ENCODE measurements at regions not wholly inside any gene's neighbourhood (a gene's known extent, or its start where the extent isn't known, plus 50 kb on each side); places are given as distances from the start of the nearest gene placed in this dataset.

GRCh38 chr10:44237364-44238049, 147.4 kb downstream of the CXCL12 start (continued):
- TF ChIP-seq CTCF (IDR thresholded peaks at IDR 0.05), result no peak
- TF ChIP-seq TP53 (CRISPR knock-in tag; IDR thresholded peaks at IDR 0.05), result no peak
- TF ChIP-seq NFE2L2 (conservative IDR thresholded peaks at IDR 0.05; ENCODE audit: low read length), result no peak
- no peak for TF ChIP-seq POLR2AphosphoS2 (conservative IDR thresholded peaks at IDR 0.05; ENCODE audit: low read length)
- no peak for TF ChIP-seq CEBPB (IDR thresholded peaks at IDR 0.05)
- no peak for TF ChIP-seq HDAC2 (IDR thresholded peaks at IDR 0.05)
- TF ChIP-seq RCOR1 (IDR thresholded peaks at IDR 0.05; ENCODE audit: low read depth, low read length), result no peak
- TF ChIP-seq MYC (IDR thresholded peaks at IDR 0.05; ENCODE audit: borderline replicate concordance, low read length), result no peak
- no peak for TF ChIP-seq CHD2 (IDR thresholded peaks at IDR 0.05; ENCODE audit: low read length, partially characterized antibody)

GRCh38 chr10:44235363-44235762, 149.5 kb downstream of the CXCL12 start:
- no peak for DNase-seq (ENCODE audit: low read depth in 1 of 2, low spot score in 1 of 2)
- Histone ChIP-seq H3K27ac (no peak overlapping the region), H3K4me1 (no peaks in the 10 kb centered on the region), H3K4me2 (no peak overlapping the region), H3K4me3 (no peak overlapping the region), H3K9me3 (no peaks in the 10 kb centered on the region; the same call in 2 of the 3 replicates)
- ATAC-seq, result no peak
- FAIRE-seq, result no peak
- WGBS (ENCODE audit: missing lambda C conversion rate), result 28% methylated on average over 5 of the region's 5 CpGs
- POLR2A ChIA-PET, result no interaction called here
- CTCF ChIA-PET, result no interaction called here
- TF ChIP-seq RCOR1 (IDR thresholded peaks at IDR 0.05; ENCODE audit: low read depth, low read length), result no peak
- TF ChIP-seq ESRRA (IDR thresholded peaks at IDR 0.05; ENCODE audit: borderline replicate concordance, low read length), result no peak
- TF ChIP-seq CBX8 (IDR thresholded peaks at IDR 0.05), result no peak

GRCh38 chr10:44234483-44234875, 150.4 kb downstream of the CXCL12 start:
- H3K4me2 ChIP-seq, result no peak overlapping the region
- ChIA-PET POLR2A (no interaction called here), CTCF (no interaction called here)
- no peaks in the 10 kb centered on the region; the same call in 2 of the 3 replicates for H3K9me3 ChIP-seq
- TF ChIP-seq CBX8 (IDR thresholded peaks at IDR 0.05) (no peak), CEBPB (IDR thresholded peaks at IDR 0.05) (no peak), HOXB13 (CRISPR knock-in tag; IDR thresholded peaks at IDR 0.05; ENCODE audit: low read depth) (no peak), RNF2 (IDR thresholded peaks at IDR 0.05; ENCODE audit: borderline replicate concordance, low read depth) (no peak), HES2 (IDR thresholded peaks at IDR 0.05) (no peak)
- H3K27ac ChIP-seq, result no peak overlapping the region
- H3K4me3 ChIP-seq, result no peak overlapping the region
- no peak for ATAC-seq
- FAIRE-seq, result no peak
- H3K4me1 ChIP-seq, result no peaks in the 10 kb centered on the region
- no peak for DNase-seq (ENCODE audit: low read depth in 1 of 2, low spot score in 1 of 2)
- 16% methylated on average over 3 of the region's 3 CpGs for whole genome bisulfite sequencing (ENCODE audit: missing lambda C conversion rate)

- H3K9me3 ChIP-seq, result no peaks in the 10 kb centered on the region; the same call in 2 of the 3 replicates
- no peak overlapping the region for H3K4me2 ChIP-seq
- TF ChIP-seq FOSL2 (IDR thresholded peaks at IDR 0.05) (no peak), FOSL2 (CRISPR knock-in tag; IDR thresholded peaks at IDR 0.05) (no peak), RCOR1 (IDR thresholded peaks at IDR 0.05; ENCODE audit: low read depth, low read length) (no peak), HOXB13 (CRISPR knock-in tag; IDR thresholded peaks at IDR 0.05; ENCODE audit: low read depth) (no peak), TP53 (CRISPR knock-in tag; IDR thresholded peaks at IDR 0.05) (no peak), MAZ (IDR thresholded peaks at IDR 0.05; ENCODE audit: borderline replicate concordance, low read depth, low read length) (no peak), PBX3 (IDR thresholded peaks at IDR 0.05) (no peak)
- ChIA-PET POLR2A (no interaction called here), CTCF (no interaction called here)
- H3K4me1 ChIP-seq, result no peaks in the 10 kb centered on the region
- no peak overlapping the region for H3K4me3 ChIP-seq
- ATAC-seq, result no peak
- H3K27ac ChIP-seq, result no peak overlapping the region
- DNase-seq (ENCODE audit: low read depth in 1 of 2, low spot score in 1 of 2), result no peak
- no peak for FAIRE-seq
- WGBS (ENCODE audit: missing lambda C conversion rate), result 31% methylated on average over 21 of the region's 23 CpGs
These were observed 151.1 kb downstream of the CXCL12 start for GRCh38 chr10:44233561-44234482.
